NB4 (cell line): ENCODE measurements at regions not wholly inside any gene's neighbourhood (a gene's known extent, or its start where the extent isn't known, plus 50 kb on each side); places are given as distances from the start of the nearest gene placed in this dataset.

Experiments
- DNase-seq: peaks from one replicate; pipeline ENCODE4 v3.0.0; 2010; ENCODE audit warnings: low read depth
- H3K4me3 ChIP-seq: one replicate; pipeline ENCODE4 v1.5.1; 2011; ENCODE audit warnings: mild to moderate bottlenecking, low read depth, low read length, moderate library complexity
- MYC ChIP-seq: IDR thresholded peaks from 2 replicates; pipeline ENCODE4 v1.6.1; 2011; ENCODE audit warnings: low read depth, low read length
- POLR2A ChIP-seq: IDR thresholded peaks from 2 replicates; pipeline ENCODE4 v1.6.1; 2011; ENCODE audit warnings: mild to moderate bottlenecking; ENCODE audit not compliant: insufficient read length; ENCODE audit errors: extremely low read depth
- TF ChIP-seq, protein P1 (sequence below): IDR thresholded peaks from one replicate; pipeline ENCODE4 v1.5.1; 2012; ENCODE audit warnings: low read depth, low read length
- TF ChIP-seq, protein P2 (sequence below): IDR thresholded peaks from 2 replicates; pipeline ENCODE4 v1.6.1; 2011; ENCODE audit warnings: low read depth, low read length

DNA sequence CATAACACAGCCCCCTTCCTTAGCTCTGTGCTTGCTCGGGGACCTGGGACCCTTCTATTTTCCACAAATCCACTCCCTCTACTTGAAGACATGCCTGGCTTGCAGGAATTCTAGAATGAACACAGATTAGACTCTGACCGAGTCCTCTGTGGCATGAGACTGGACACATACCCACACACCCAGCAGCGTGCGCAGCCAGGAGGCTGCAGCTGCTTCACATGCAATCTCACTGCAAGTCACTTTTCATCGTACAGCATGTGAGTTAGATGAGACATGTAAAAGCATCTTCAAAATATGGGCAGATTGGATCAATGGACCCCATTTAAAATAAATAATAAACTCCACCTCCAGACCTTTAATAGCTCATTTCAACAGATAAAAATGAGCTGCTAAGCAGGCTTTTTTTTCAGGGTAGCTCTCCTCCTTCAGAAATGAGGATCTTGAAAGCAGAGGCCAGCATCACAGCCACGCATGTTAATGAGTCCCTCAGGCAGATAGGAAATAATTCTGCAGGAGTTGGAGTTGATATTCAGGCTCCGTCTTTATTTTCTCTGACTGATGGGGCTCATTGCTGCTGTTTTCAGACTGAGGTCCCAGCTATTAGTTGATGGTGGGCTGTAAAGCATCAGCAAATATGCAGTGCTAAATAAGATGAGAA is 215.1 kb upstream of the GGTLC1 start:
- H3K4me3 ChIP-seq = no peak overlapping the region
- TF ChIP-seq, protein P1, sequence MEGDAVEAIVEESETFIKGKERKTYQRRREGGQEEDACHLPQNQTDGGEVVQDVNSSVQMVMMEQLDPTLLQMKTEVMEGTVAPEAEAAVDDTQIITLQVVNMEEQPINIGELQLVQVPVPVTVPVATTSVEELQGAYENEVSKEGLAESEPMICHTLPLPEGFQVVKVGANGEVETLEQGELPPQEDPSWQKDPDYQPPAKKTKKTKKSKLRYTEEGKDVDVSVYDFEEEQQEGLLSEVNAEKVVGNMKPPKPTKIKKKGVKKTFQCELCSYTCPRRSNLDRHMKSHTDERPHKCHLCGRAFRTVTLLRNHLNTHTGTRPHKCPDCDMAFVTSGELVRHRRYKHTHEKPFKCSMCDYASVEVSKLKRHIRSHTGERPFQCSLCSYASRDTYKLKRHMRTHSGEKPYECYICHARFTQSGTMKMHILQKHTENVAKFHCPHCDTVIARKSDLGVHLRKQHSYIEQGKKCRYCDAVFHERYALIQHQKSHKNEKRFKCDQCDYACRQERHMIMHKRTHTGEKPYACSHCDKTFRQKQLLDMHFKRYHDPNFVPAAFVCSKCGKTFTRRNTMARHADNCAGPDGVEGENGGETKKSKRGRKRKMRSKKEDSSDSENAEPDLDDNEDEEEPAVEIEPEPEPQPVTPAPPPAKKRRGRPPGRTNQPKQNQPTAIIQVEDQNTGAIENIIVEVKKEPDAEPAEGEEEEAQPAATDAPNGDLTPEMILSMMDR = no peak
- TF ChIP-seq MYC (no peak), POLR2A (no peak)
- TF ChIP-seq, protein P2, sequence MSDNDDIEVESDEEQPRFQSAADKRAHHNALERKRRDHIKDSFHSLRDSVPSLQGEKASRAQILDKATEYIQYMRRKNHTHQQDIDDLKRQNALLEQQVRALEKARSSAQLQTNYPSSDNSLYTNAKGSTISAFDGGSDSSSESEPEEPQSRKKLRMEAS = no peak
- no peak for DNase-seq

DNA sequence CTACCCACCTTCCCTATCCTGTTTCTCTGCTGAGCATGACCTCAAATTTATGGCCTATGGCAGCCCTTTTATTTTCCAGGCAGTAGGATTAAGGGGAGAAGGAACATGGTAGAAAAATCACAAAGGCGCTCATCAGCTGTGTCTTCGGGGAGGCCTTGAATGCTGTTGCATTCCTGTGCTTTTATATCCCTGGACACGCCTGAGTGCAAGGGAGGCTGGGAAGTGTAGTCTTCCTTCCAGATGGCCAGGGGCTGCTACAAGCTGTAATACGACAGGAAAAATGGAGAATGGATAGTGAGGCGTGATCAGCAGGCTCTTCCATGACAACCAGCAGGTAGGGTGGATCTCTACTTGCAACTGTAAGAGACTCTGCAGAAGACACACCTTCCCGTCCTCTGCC is 210.9 kb upstream of the GGTLC1 start:
- DNase-seq = no peak

DNA sequence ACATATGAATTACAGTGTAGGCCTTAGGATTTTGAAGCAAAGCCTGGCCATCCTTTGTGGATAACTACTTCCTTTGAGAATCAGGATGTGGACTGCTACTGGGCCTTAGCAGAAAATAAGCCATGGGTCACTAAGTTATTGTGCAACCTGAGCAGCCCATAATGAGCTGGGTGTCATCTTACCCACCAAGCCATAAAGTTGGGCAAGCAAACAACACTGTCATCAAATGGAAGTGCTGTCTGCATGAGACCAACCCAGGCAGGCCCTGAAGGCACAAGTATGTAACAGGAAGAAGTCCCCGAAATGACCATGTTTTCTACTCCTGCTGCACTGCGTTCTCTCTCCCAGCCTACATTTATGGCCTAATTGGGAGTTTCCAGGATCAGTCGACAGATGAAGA is 205.6 kb upstream of the GGTLC1 start:
- peak; percentile 37 for DNase-seq
- TF ChIP-seq, protein P2 = peak; percentile 39; the same call in 1 of the 2 replicates
- TF ChIP-seq MYC = no peak
- TF ChIP-seq POLR2A = no peak
- TF ChIP-seq, protein P1 = no peak
- no peak overlapping the region for H3K4me3 ChIP-seq

More for the DNA sequence above, 210.9 kb upstream of the GGTLC1 start:
- TF ChIP-seq, protein P2 = no peak
- TF ChIP-seq MYC (no peak), POLR2A (no peak)
- TF ChIP-seq, protein P1 = no peak
- no peak overlapping the region for H3K4me3 ChIP-seq

DNA sequence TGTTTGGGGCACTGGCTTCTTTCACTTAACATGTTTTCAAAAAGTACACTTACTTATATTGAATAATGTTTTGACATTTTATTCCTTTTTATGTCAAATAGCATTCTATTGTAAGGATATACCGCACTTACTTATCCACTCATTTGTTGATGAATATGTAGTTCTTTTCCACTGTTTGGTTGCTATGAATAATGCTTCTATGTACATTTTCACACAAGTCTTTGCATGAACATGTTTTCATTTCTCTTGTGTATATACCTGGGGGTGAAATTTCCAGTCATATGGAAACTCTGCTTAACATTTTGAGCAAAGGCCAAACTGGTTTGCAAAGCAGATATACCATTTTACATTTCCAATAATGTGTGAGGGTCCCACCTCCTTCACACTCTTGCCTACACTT is 202.3 kb upstream of the GGTLC1 start:
- H3K4me3 ChIP-seq = no peak overlapping the region
- TF ChIP-seq, protein P2 = no peak
- TF ChIP-seq, protein P1 = no peak
- TF ChIP-seq MYC (no peak), POLR2A (no peak)
- DNase-seq = no peak

DNA sequence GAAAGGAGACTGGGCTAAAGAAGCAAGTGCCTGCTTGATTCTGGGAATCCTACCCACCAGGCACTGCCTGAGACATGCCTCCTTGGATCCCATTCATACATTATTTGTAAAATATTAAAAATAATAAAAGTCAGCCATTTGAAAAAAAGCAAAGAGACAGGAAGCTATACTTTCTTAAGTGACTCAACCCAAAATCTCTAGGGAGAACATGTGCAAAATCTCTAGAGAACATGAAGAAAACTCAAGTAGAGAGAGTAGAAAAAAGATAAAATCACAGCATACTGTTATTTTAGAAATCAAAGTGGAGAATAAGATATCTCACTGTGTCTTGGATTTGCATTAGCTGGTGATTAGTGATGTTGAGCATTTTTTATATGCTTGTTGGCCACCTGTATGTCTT is 197.2 kb upstream of the GGTLC1 start:
- peak; percentile 10 for DNase-seq
- TF ChIP-seq, protein P1 = no peak
- TF ChIP-seq MYC = no peak
- no peak for TF ChIP-seq POLR2A
- TF ChIP-seq, protein P2 = no peak
- H3K4me3 ChIP-seq = no peak overlapping the region
